T-helper 1 cell (primary cell): ENCODE measurements at regions not wholly inside any gene's neighbourhood (a gene's known extent, or its start where the extent isn't known, plus 50 kb on each side); places are given as distances from the start of the nearest gene placed in this dataset.

Experiments used
- DNase-seq, 5 donors: peaks; one replicate each; pipeline ENCODE4 v3.0.0-alpha.2; 2012 to 2020

GRCh38 chr1:38275960-38276359 lies 229.4 kb upstream of the POU3F1 start:
- no peak for DNase-seq

- DNase-seq = no peak
Observed at GRCh38 chr1:38274974-38275373, 228.4 kb upstream of the POU3F1 start.

GRCh38 chr1:38273196-38273804 lies 226.7 kb upstream of the POU3F1 start:
- no peak for DNase-seq

- no peak for DNase-seq
Observed at GRCh38 chr1:38272515-38272914, 225.9 kb upstream of the POU3F1 start.

- no peak for DNase-seq
Observed at GRCh38 chr1:38270849-38271633, 224.4 kb upstream of the POU3F1 start.

- no peak for DNase-seq
Observed at GRCh38 chr1:38269923-38270848, 223.6 kb upstream of the POU3F1 start.

GRCh38 chr1:38268226-38268625 lies 221.6 kb upstream of the POU3F1 start:
- DNase-seq = no peak

GRCh38 chr1:38267037-38268036 lies 220.7 kb upstream of the POU3F1 start:
- DNase-seq = no peak

GRCh38 chr1:38266197-38266520 lies 219.6 kb upstream of the POU3F1 start:
- DNase-seq = no peak

- no peak for DNase-seq
Observed at GRCh38 chr1:38265293-38266196, 219.0 kb upstream of the POU3F1 start.

GRCh38 chr1:38263438-38263837 lies 216.8 kb upstream of the POU3F1 start:
- DNase-seq = no peak

- DNase-seq = no peak
Observed at GRCh38 chr1:38261574-38261973, 215.0 kb upstream of the POU3F1 start.

GRCh38 chr1:38258085-38258627 lies 211.6 kb upstream of the POU3F1 start:
- DNase-seq = no peak

GRCh38 chr1:38257374-38257773 lies 210.8 kb upstream of the POU3F1 start:
- no peak for DNase-seq

GRCh38 chr1:38256072-38256471 lies 209.5 kb upstream of the POU3F1 start:
- DNase-seq = no peak

- no peak for DNase-seq
Observed at GRCh38 chr1:38253314-38253713, 206.7 kb upstream of the POU3F1 start.

GRCh38 chr1:38250356-38250755 lies 203.8 kb upstream of the POU3F1 start:
- no peak for DNase-seq

GRCh38 chr1:38249001-38249400 lies 202.4 kb upstream of the POU3F1 start:
- no peak for DNase-seq

- DNase-seq = no peak
Observed at GRCh38 chr1:38246955-38247952, 200.7 kb upstream of the POU3F1 start.
